ENCODE measurements at regions not wholly inside any gene's neighbourhood (a gene's known extent, or its start where the extent isn't known, plus 50 kb on each side); places are given as distances from the start of the nearest gene placed in this dataset.

DNA sequence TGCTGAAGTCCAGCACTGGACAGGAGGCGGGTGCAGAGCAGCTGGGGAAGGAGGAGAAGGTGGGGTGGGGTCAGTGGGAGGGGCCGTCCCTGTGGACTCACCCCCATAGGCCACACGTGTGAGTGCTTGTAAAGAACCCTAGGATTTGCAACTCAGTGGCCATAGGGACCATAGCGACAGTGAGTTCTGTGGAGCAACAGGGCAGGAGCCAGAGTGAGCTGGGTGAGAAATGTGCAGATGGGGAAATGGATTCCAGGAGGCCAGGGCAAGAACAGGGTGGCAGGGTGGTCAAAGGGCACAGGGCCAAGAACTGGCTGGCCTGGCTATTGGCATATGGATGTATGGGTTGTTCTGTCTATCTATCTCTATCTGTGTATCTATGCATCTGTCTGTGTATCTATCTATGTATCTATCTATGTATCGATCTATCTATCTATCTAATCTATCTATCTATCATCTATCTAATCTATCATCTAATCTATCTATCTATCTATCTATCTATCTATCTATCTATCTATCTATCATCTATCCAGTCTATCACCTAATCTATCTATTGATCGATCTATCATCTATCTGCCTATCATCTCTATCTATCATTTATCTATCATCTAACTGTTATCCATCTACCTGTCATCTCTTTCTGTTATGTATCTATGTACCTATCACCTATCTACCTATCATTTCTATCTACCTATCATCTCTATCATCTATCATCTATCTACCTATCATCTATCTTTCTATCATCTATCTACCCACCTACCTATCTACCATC is 889.0 kb downstream of the TBC1D22A start:
- no peak for TF ChIP-seq ZFX (IDR thresholded peaks at IDR 0.05; ENCODE audit: borderline replicate concordance)
- TF ChIP-seq, protein P1, sequence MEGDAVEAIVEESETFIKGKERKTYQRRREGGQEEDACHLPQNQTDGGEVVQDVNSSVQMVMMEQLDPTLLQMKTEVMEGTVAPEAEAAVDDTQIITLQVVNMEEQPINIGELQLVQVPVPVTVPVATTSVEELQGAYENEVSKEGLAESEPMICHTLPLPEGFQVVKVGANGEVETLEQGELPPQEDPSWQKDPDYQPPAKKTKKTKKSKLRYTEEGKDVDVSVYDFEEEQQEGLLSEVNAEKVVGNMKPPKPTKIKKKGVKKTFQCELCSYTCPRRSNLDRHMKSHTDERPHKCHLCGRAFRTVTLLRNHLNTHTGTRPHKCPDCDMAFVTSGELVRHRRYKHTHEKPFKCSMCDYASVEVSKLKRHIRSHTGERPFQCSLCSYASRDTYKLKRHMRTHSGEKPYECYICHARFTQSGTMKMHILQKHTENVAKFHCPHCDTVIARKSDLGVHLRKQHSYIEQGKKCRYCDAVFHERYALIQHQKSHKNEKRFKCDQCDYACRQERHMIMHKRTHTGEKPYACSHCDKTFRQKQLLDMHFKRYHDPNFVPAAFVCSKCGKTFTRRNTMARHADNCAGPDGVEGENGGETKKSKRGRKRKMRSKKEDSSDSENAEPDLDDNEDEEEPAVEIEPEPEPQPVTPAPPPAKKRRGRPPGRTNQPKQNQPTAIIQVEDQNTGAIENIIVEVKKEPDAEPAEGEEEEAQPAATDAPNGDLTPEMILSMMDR (IDR thresholded peaks at IDR 0.05), result no peak
- no peak overlapping the region for H3K27ac ChIP-seq

DNA sequence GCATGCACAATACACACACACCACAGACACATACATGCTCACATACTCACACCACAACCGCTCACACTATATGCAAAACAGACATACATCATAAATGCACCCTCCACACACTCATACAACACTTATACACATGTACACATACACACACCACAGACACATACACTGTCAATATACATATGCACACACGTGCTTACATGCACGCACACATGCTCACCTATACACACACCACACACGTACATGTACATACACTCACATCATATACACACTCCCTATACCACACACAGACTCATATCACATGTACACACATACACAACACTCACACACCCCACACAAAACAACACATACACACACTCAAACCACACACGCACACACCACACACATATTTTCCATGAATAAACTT is 885.3 kb downstream of the TBC1D22A start:
- no peak overlapping the region for H3K27ac ChIP-seq
- TF ChIP-seq, protein P1 (IDR thresholded peaks at IDR 0.05), result no peak

DNA sequence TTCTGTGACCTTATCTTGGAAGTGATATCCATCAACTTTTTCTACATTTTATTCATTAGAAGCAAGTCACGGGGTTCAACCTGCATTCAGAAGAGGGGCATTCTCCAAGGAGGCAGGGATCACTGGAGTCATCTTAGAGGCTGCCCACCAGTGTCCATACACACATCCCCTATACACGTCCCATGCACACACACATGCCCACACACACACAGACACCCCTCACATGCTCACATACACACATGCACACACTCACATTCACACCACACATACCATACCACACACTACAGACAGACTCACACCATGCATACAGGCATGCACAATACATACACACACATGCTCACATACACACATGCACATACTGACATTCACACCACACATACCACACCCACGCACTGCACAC is 884.7 kb downstream of the TBC1D22A start:
- TF ChIP-seq, protein P1 (IDR thresholded peaks at IDR 0.05), result no peak
- no peak for TF ChIP-seq ZFX (IDR thresholded peaks at IDR 0.05; ENCODE audit: borderline replicate concordance)
- H3K27ac ChIP-seq, result no peak overlapping the region

DNA sequence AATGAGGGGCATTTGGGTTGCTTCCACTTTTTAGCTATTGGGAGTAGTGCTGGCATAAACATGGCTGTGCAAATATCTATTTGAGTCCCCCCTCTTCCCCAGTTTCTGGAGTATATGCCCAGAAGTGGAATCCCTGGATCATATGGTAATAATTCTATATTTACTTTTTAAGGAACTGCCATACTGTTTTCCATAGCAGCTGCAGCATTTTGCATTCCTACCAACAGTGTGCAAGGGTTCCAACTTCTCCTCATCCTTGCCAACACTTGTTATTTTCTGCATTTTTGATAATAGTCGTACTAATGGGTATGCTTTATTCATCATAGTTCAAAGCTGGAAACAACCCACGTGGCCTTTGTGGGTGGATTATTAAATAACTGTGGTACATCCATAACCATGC is 883.5 kb downstream of the TBC1D22A start:
- TF ChIP-seq, protein P1 (IDR thresholded peaks at IDR 0.05), result no peak
- no peak for TF ChIP-seq ZFX (IDR thresholded peaks at IDR 0.05; ENCODE audit: borderline replicate concordance)
- H3K27ac ChIP-seq, result no peak overlapping the region

DNA sequence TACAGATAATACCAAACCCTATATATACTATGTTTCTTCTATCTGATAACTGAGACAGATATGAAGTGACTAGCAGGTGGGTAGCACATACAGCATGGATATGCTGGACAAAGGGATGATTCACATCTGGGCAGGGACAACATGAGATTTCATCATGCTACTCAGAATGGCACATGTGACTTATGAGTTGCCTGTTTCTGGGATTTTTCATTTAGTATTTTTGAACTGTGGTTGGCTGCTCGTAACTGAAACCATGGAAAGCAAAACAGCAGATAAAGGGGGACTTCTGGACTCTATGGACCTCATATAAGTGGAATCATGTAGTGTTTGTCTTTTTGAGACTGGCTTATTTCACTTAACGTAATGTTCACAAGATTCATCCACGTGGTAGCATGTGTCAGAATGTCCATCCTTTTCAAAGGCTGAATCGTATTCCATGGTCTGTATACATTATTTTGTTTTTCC is 883.0 kb downstream of the TBC1D22A start:
- no peak overlapping the region for H3K27ac ChIP-seq
- no peak for TF ChIP-seq ZFX (IDR thresholded peaks at IDR 0.05; ENCODE audit: borderline replicate concordance)
- TF ChIP-seq, protein P1 (IDR thresholded peaks at IDR 0.05), result no peak

DNA sequence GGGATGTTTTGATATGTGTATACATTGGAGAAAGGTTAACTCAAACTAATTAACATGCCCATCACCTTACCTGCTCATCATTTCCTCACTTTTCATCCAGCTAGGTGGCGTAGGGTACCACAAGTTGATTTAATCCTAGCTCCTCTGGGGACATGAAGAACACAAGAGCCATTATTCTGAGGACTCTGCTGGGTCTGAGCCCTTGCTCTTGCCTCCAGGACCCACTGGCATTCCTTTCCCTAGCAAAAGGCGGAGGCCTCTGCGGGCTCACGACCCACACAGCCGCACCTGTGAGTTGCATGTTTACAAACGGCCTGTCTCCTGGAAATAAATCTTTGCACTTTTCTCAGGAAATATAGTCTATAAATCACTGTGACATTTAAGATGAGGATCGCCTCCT is 871.9 kb downstream of the TBC1D22A start:
- no peak overlapping the region for H3K27ac ChIP-seq
- no peak for TF ChIP-seq ZFX (IDR thresholded peaks at IDR 0.05; ENCODE audit: borderline replicate concordance)
- TF ChIP-seq, protein P1 (IDR thresholded peaks at IDR 0.05), result no peak

DNA sequence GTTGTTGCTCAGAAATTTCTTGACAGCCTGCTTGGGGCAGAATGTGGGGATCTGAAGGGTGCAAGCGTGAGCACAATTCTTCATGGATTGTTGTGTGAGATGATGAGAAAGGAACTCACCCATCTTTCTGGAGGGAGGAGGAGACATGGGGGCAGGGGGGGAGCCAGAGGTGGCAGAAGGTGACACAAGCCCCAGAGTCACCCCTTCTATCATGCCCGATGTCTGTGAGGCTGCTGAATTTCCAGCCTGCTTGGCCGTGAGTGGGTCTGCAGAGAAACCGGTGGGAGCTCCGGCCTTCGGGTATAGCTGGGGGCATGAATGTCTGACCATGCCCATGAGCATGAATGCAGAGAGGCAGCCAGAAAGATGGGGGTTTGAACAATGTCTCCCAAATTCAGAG is 870.7 kb downstream of the TBC1D22A start:
- no peak for TF ChIP-seq ZFX (IDR thresholded peaks at IDR 0.05; ENCODE audit: borderline replicate concordance)
- TF ChIP-seq, protein P1 (IDR thresholded peaks at IDR 0.05), result no peak
- H3K27ac ChIP-seq, result no peak overlapping the region
